Fibroblast of villous mesenchyme (primary cell): ENCODE measurements at regions not wholly inside any gene's neighbourhood (a gene's known extent, or its start where the extent isn't known, plus 50 kb on each side); places are given as distances from the start of the nearest gene placed in this dataset.

ENCODE experiments used
- DNase-seq: peaks from one replicate; pipeline ENCODE4 v3.0.0-alpha.2; 2010; ENCODE audit warnings: low read depth
- H3K4me3 ChIP-seq: 2 replicates; pipeline ENCODE4 v1.5.1; 2011; ENCODE audit warnings: low read depth, mild to moderate bottlenecking, low read length
- CTCF ChIP-seq: IDR thresholded peaks from 2 replicates; pipeline ENCODE4 v1.5.1; 2012; ENCODE audit warnings: low read depth, mild to moderate bottlenecking, low read length; ENCODE audit not compliant: insufficient read depth

- H3K4me3 ChIP-seq = no peak overlapping the region
- TF ChIP-seq CTCF = no peak
- peak; percentile 13 for DNase-seq
Observed at GRCh38 chr15:87761736-87762509, 494.6 kb downstream of the NTRK3 start.

- DNase-seq = no peak
- no peak for TF ChIP-seq CTCF
- H3K4me3 ChIP-seq = no peak overlapping the region
Observed at GRCh38 chr15:87760547-87761314, 495.8 kb downstream of the NTRK3 start.

DNA sequence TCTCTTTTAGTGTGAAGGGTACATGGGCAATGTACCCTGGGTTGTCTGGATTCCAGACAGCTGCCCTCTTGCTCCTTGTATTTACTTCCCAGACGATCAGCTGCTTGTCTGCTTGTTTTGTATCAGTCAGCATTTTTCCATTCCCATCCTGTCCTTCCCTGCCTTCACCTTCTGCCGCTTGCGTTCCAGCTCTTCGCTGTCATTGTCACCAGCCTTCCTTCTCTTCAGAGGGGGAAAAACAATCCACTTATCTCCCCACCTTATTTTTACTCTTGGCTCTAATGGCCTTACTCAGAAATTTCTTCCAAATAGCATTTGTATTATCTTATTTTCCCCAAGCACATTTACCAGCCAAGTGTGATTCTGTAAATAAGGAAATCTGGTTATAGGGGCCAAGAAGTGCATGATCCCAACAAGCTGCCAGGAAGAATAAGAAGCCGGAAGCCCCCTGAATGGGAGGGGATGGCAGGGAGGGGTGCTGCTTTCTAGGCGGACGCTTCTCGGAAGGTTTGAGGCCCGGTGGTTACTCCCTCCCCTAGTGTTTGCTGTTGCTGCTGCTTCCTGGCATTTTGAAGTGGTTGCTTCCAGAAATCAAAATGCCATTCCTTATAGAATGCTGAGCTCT is 497.6 kb downstream of the NTRK3 start:
- no peak for TF ChIP-seq CTCF
- no peak for DNase-seq

DNA sequence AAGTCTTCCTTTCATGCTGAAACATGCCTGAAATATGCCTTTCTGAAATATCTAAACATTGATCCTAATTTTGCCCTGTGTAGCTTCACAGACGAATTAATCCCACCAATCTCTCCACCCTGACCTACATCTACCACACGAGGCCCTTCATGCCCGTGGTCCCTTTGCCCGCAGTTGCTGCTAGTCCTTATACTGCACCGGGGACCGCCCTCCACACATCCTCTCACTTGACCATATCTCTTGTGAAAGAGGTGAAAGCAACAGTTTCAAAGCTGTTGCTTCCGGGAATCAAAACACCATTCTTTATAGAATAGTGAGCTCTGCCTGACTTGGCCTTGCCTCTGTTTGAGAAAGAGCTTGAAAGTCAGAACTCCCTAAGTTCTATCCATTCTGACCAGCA is 499.5 kb downstream of the NTRK3 start:
- DNase-seq = no peak
- no peak for TF ChIP-seq CTCF
- H3K4me3 ChIP-seq = no peak overlapping the region

More for the DNA sequence above, 497.6 kb downstream of the NTRK3 start:
- H3K4me3 ChIP-seq = no peak overlapping the region

DNA sequence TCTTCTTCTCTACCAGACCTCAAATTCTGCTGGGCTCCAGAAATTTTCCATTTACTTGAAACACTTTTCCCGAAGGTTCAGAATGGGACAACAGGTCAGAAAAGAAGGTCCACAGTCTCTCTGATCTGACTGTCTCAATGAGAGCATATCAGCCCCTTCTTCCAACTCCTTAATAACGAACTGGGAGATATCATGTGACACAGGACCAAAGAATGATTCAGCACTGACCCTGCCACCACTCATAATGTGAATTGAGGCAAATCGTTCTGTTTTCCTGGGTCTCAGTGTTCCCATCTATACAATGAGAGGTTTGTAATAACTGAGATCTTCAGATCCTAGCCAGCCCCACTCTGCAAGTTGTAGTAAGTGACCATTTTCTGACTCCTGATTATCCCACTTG is 500.5 kb downstream of the NTRK3 start:
- no peak for DNase-seq
- H3K4me3 ChIP-seq = no peak overlapping the region
- TF ChIP-seq CTCF = no peak

- DNase-seq = no peak
- no peak overlapping the region for H3K4me3 ChIP-seq
- TF ChIP-seq CTCF = no peak
Observed at GRCh38 chr15:87755226-87755625, 501.3 kb downstream of the NTRK3 start.
